HEK293 (cell line): ENCODE measurements at regions not wholly inside any gene's neighbourhood (a gene's known extent, or its start where the extent isn't known, plus 50 kb on each side); places are given as distances from the start of the nearest gene placed in this dataset.

Experiments used
- CTCF ChIA-PET: fragments of 350-600 bp; formaldehyde crosslinking; extraction: SDS; loops from one replicate; lab custom pipeline; 2021; ENCODE audit warnings: antibody characterized with exemption; lab: Yijun Ruan, JAX
- POLR2A ChIA-PET: fragments of 300-600 bp; formaldehyde crosslinking; extraction: SDS; loops from one replicate; lab custom pipeline; 2020; ENCODE audit warnings: antibody characterized with exemption, inconsistent platforms; lab: Yijun Ruan, JAX
- H3K27ac ChIP-seq: fragments of 200-500 bp; sonication (Bioruptor generic); 2 replicates; pipeline ENCODE4 v1.5.1; 2014; ENCODE audit warnings: low read depth, low read length, control low read depth, inconsistent platforms; ENCODE audit errors: extremely low read depth
- H3K36me3 ChIP-seq, 2 experiments: fragments of 200-500 bp in 1 of 2; sonication (Bioruptor generic) in 1 of 2; 1 replicate in 1 of 2; 2 replicates in 1 of 2; pipeline ENCODE4 v1.5.1; 2014 to 2017; ENCODE audit warnings: inconsistent platforms in 2 of 2, low read length in 2 of 2; ENCODE audit not compliant: control insufficient read depth in 2 of 2, insufficient read depth in 1 of 2
- H3K4me1 ChIP-seq: fragments of 200-500 bp; sonication (Bioruptor generic); 2 replicates; pipeline ENCODE4 v1.5.1; 2014; ENCODE audit warnings: mild to moderate bottlenecking, low read length, inconsistent platforms; ENCODE audit not compliant: control insufficient read depth, insufficient read depth
- H3K4me3 ChIP-seq: 2 replicates; pipeline ENCODE4 v1.5.1; 2011; ENCODE audit warnings: low read depth, mild to moderate bottlenecking, control low read depth, low read length, moderate library complexity
- H3K9me3 ChIP-seq: fragments of 200-500 bp; sonication (Bioruptor generic); 2 replicates; pipeline ENCODE4 v1.5.1; 2014; ENCODE audit warnings: low read depth, low read length, inconsistent platforms; ENCODE audit not compliant: control insufficient read depth, insufficient read depth
- IKZF3 ChIP-seq: fragments of 450-650 bp; IDR thresholded peaks from 2 replicates; pipeline ENCODE4 v1.5.0; 2018; ENCODE audit warnings: missing biosample characterization, mild to moderate bottlenecking, missing genetic modification characterization, moderate library complexity
- MZF1 ChIP-seq: fragments of 450-650 bp; formaldehyde crosslinking; IDR thresholded peaks from 2 replicates; pipeline ENCODE4 v1.5.1; 2017; ENCODE audit warnings: missing biosample characterization, missing genetic modification characterization, borderline replicate concordance
- OVOL3 ChIP-seq: fragments of 450-650 bp; formaldehyde crosslinking; IDR thresholded peaks from 2 replicates; pipeline ENCODE4 v1.5.1; 2016; ENCODE audit warnings: missing biosample characterization, missing genetic modification characterization
- PRDM1 ChIP-seq: fragments of 450-650 bp; formaldehyde crosslinking; IDR thresholded peaks from 2 replicates; pipeline ENCODE4; 2016; ENCODE audit warnings: missing biosample characterization, missing genetic modification characterization
- SETDB1 ChIP-seq: IDR thresholded peaks from one replicate; pipeline ENCODE4 v1.6.1; 2017; ENCODE audit warnings: mild to moderate bottlenecking, low read length, moderate library complexity, mixed read lengths; ENCODE audit not compliant: insufficient read length
- WT1 ChIP-seq: fragments of 450-650 bp; formaldehyde crosslinking; IDR thresholded peaks from 2 replicates; pipeline ENCODE4 v1.5.1; 2016; ENCODE audit warnings: missing biosample characterization, missing genetic modification characterization
- ZNF146 ChIP-seq: fragments of 450-650 bp; formaldehyde crosslinking; IDR thresholded peaks from 2 replicates; pipeline ENCODE4 v1.5.1; 2016; ENCODE audit warnings: missing biosample characterization, missing genetic modification characterization
- ZNF16 ChIP-seq: fragments of 450-650 bp; formaldehyde crosslinking; IDR thresholded peaks from 2 replicates; pipeline ENCODE4 v1.5.1; 2016; ENCODE audit warnings: low read depth, missing biosample characterization, missing genetic modification characterization
- ZNF239 ChIP-seq: fragments of 450-650 bp; formaldehyde crosslinking; IDR thresholded peaks from 2 replicates; pipeline ENCODE4 v1.5.1; 2016; ENCODE audit warnings: missing biosample characterization, missing genetic modification characterization
- ZNF248 ChIP-seq: fragments of 450-650 bp; formaldehyde crosslinking; IDR thresholded peaks from 2 replicates; pipeline ENCODE4 v1.5.1; 2017; ENCODE audit warnings: missing biosample characterization, missing genetic modification characterization
- ZNF366 ChIP-seq: fragments of 450-650 bp; formaldehyde crosslinking; conservative IDR thresholded peaks from 2 replicates; pipeline ENCODE4 v1.5.1; 2016; ENCODE audit warnings: missing biosample characterization, missing genetic modification characterization
- ZNF391 ChIP-seq: fragments of 450-650 bp; formaldehyde crosslinking; IDR thresholded peaks from 2 replicates; pipeline ENCODE4 v1.5.1; 2016; ENCODE audit warnings: low read depth, missing biosample characterization, missing genetic modification characterization, borderline replicate concordance
- ZNF433 ChIP-seq: fragments of 450-650 bp; formaldehyde crosslinking; IDR thresholded peaks from 2 replicates; pipeline ENCODE4 v1.5.1; 2016; ENCODE audit warnings: missing biosample characterization, missing genetic modification characterization, low read depth
- ZNF473 ChIP-seq: fragments of 450-650 bp; formaldehyde crosslinking; IDR thresholded peaks from 2 replicates; pipeline ENCODE4 v1.5.1; 2017; ENCODE audit warnings: missing biosample characterization, missing genetic modification characterization
- ZNF549 ChIP-seq: fragments of 450-650 bp; IDR thresholded peaks from 2 replicates; pipeline ENCODE4 v1.5.1; 2018; ENCODE audit warnings: missing biosample characterization, missing genetic modification characterization, mild to moderate bottlenecking, inconsistent platforms, moderate library complexity
- ZNF621 ChIP-seq: fragments of 450-650 bp; formaldehyde crosslinking; IDR thresholded peaks from 2 replicates; pipeline ENCODE4 v1.5.1; 2017; ENCODE audit warnings: missing biosample characterization, missing genetic modification characterization
- ZNF623 ChIP-seq: fragments of 450-650 bp; formaldehyde crosslinking; IDR thresholded peaks from 2 replicates; pipeline ENCODE4 v1.5.1; 2016; ENCODE audit warnings: missing biosample characterization, missing genetic modification characterization
- ZNF660 ChIP-seq: fragments of 450-650 bp; IDR thresholded peaks from 2 replicates; pipeline ENCODE4 v1.5.1; 2018; ENCODE audit warnings: missing biosample characterization, mild to moderate bottlenecking, missing genetic modification characterization
- ZNF670 ChIP-seq: fragments of 450-650 bp; formaldehyde crosslinking; IDR thresholded peaks from 2 replicates; pipeline ENCODE4 v1.5.1; 2016; ENCODE audit warnings: missing biosample characterization, missing genetic modification characterization, low read depth
- ZSCAN23 ChIP-seq: fragments of 450-650 bp; formaldehyde crosslinking; IDR thresholded peaks from 2 replicates; pipeline ENCODE4 v1.5.1; 2016; ENCODE audit warnings: missing biosample characterization, missing genetic modification characterization
- TF ChIP-seq, protein P1 (sequence below): fragments of 450-650 bp; formaldehyde crosslinking; conservative IDR thresholded peaks from 2 replicates; pipeline ENCODE4 v1.5.1; 2016; ENCODE audit warnings: low read depth, missing biosample characterization, missing genetic modification characterization
- TF ChIP-seq, protein P2 (sequence below): fragments of 450-650 bp; formaldehyde crosslinking; IDR thresholded peaks from 2 replicates; pipeline ENCODE4 v1.5.1; 2017; ENCODE audit warnings: missing biosample characterization, missing genetic modification characterization
- TF ChIP-seq, protein P3 (sequence below): fragments of 450-650 bp; formaldehyde crosslinking; IDR thresholded peaks from 2 replicates; pipeline ENCODE4 v1.5.1; 2017; ENCODE audit warnings: missing biosample characterization, missing genetic modification characterization
- TF ChIP-seq, protein P4 (sequence below): fragments of 450-650 bp; formaldehyde crosslinking; IDR thresholded peaks from 2 replicates; pipeline ENCODE4 v1.5.1; 2016; ENCODE audit warnings: missing biosample characterization, missing genetic modification characterization
- TF ChIP-seq, protein P5 (sequence below): fragments of 450-650 bp; formaldehyde crosslinking; conservative IDR thresholded peaks from 2 replicates; pipeline ENCODE4 v1.5.1; 2016; ENCODE audit warnings: low read depth, missing biosample characterization, missing genetic modification characterization

DNA sequence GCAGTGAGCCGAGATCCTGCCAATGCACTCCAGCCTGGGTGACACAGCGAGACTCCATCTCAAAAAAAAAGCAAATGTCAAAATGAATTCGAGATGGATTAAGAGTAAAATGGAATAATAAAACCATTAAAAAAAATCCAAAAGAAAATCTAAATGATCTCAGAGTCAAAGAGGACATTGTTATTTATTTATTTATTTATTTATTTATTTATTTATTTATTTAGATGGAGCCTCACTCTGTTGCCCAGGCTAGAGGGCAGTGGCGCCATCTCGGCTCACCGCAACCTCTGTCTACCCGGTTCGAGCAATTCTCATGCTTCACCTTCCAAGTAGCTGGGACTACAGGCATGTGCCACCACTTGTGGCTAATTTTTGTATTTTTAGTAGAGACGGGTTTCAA, 349.2 kb downstream of the ANKRD30A start (continued):
- TF ChIP-seq, protein P1, sequence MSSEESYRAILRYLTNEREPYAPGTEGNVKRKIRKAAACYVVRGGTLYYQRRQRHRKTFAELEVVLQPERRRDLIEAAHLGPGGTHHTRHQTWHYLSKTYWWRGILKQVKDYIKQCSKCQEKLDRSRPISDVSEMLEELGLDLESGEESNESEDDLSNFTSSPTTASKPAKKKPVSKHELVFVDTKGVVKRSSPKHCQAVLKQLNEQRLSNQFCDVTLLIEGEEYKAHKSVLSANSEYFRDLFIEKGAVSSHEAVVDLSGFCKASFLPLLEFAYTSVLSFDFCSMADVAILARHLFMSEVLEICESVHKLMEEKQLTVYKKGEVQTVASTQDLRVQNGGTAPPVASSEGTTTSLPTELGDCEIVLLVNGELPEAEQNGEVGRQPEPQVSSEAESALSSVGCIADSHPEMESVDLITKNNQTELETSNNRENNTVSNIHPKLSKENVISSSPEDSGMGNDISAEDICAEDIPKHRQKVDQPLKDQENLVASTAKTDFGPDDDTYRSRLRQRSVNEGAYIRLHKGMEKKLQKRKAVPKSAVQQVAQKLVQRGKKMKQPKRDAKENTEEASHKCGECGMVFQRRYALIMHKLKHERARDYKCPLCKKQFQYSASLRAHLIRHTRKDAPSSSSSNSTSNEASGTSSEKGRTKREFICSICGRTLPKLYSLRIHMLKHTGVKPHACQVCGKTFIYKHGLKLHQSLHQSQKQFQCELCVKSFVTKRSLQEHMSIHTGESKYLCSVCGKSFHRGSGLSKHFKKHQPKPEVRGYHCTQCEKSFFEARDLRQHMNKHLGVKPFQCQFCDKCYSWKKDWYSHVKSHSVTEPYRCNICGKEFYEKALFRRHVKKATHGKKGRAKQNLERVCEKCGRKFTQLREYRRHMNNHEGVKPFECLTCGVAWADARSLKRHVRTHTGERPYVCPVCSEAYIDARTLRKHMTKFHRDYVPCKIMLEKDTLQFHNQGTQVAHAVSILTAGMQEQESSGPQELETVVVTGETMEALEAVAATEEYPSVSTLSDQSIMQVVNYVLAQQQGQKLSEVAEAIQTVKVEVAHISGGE: peak; percentile 55; the same call in 1 of the 2 replicates
- TF ChIP-seq ZNF473 (no peak), MZF1 (tag by site-specific recombination) (no peak), ZNF248 (no peak), ZNF433 (no peak), ZNF549 (tag by site-specific recombination) (no peak)
- TF ChIP-seq, protein P2, sequence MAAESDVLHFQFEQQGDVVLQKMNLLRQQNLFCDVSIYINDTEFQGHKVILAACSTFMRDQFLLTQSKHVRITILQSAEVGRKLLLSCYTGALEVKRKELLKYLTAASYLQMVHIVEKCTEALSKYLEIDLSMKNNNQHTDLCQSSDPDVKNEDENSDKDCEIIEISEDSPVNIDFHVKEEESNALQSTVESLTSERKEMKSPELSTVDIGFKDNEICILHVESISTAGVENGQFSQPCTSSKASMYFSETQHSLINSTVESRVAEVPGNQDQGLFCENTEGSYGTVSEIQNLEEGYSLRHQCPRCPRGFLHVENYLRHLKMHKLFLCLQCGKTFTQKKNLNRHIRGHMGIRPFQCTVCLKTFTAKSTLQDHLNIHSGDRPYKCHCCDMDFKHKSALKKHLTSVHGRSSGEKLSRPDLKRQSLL: no peak
- TF ChIP-seq, all 188 proteins: peak for 13

DNA sequence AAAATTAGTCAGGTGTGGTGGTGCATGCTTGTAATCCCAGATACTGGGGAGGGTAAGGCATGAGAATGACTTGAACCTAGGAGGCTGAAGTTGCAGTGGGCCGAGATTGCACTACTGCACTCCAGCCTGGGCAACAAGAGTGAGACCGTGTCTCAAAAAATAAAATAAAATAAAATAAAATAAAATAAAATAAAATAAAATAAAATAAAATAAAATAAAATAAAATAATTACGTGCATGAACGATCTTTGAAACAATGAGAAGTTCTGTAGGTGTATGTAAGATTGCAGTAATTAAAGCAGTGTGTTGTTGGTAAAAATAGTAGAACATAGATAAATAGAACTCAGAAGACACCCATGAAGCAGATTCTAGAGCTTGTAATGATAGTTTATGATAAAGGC, 348.5 kb downstream of the ANKRD30A start:
- TF ChIP-seq IKZF3 (tag by site-specific recombination) (no peak), ZNF623 (tag by site-specific recombination) (no peak), ZSCAN23 (tag by site-specific recombination) (no peak), ZNF670 (tag by site-specific recombination) (no peak), ZNF239 (tag by site-specific recombination) (no peak), ZNF16 (tag by site-specific recombination) (no peak), PRDM1 (tag by site-specific recombination) (no peak), ZNF621 (tag by site-specific recombination) (no peak), OVOL3 (tag by site-specific recombination) (no peak), ZNF391 (no peak), WT1 (no peak), ZNF146 (tag by site-specific recombination) (no peak), ZNF660 (tag by site-specific recombination) (no peak), SETDB1 (no peak), ZNF366 (tag by site-specific recombination) (no peak)
- TF ChIP-seq, protein P3, sequence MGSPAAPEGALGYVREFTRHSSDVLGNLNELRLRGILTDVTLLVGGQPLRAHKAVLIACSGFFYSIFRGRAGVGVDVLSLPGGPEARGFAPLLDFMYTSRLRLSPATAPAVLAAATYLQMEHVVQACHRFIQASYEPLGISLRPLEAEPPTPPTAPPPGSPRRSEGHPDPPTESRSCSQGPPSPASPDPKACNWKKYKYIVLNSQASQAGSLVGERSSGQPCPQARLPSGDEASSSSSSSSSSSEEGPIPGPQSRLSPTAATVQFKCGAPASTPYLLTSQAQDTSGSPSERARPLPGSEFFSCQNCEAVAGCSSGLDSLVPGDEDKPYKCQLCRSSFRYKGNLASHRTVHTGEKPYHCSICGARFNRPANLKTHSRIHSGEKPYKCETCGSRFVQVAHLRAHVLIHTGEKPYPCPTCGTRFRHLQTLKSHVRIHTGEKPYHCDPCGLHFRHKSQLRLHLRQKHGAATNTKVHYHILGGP (tag by site-specific recombination): no peak
- TF ChIP-seq, protein P4, sequence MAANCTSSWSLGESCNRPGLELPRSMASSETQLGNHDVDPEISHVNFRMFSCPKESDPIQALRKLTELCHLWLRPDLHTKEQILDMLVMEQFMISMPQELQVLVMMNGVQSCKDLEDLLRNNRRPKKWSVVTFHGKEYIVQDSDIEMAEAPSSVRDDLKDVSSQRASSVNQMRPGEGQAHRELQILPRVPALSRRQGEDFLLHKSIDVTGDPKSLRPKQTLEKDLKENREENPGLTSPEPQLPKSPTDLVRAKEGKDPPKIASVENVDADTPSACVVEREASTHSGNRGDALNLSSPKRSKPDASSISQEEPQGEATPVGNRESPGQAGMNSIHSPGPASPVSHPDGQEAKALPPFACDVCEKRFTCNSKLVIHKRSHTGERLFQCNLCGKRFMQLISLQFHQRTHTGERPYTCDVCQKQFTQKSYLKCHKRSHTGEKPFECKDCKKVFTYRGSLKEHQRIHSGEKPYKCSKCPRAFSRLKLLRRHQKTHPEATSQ (tag by site-specific recombination): no peak
- TF ChIP-seq, protein P5, sequence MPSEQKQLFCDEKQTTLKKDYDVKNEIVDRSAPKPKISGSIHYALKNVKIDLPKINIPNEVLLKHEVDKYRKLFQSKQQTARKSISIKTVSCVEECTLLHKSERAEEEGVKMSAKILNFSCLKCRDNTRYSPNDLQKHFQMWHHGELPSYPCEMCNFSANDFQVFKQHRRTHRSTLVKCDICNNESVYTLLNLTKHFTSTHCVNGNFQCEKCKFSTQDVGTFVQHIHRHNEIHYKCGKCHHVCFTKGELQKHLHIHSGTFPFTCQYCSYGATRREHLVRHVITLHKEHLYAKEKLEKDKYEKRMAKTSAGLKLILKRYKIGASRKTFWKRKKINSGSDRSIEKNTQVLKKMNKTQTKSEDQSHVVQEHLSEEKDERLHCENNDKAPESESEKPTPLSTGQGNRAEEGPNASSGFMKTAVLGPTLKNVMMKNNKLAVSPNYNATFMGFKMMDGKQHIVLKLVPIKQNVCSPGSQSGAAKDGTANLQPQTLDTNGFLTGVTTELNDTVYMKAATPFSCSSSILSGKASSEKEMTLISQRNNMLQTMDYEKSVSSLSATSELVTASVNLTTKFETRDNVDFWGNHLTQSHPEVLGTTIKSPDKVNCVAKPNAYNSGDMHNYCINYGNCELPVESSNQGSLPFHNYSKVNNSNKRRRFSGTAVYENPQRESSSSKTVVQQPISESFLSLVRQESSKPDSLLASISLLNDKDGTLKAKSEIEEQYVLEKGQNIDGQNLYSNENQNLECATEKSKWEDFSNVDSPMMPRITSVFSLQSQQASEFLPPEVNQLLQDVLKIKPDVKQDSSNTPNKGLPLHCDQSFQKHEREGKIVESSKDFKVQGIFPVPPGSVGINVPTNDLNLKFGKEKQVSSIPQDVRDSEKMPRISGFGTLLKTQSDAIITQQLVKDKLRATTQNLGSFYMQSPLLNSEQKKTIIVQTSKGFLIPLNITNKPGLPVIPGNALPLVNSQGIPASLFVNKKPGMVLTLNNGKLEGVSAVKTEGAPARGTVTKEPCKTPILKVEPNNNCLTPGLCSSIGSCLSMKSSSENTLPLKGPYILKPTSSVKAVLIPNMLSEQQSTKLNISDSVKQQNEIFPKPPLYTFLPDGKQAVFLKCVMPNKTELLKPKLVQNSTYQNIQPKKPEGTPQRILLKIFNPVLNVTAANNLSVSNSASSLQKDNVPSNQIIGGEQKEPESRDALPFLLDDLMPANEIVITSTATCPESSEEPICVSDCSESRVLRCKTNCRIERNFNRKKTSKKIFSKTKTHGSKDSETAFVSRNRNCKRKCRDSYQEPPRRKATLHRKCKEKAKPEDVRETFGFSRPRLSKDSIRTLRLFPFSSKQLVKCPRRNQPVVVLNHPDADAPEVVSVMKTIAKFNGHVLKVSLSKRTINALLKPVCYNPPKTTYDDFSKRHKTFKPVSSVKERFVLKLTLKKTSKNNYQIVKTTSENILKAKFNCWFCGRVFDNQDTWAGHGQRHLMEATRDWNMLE (tag by site-specific recombination): no peak
- H3K9me3 ChIP-seq: no peaks in the 10 kb centered on the region
- H3K4me1 ChIP-seq: no peaks in the 10 kb centered on the region
- POLR2A ChIA-PET: no interaction called here
- CTCF ChIA-PET: no interaction called here
- no peak overlapping the region for H3K4me3 ChIP-seq
- no peak overlapping the region for H3K27ac ChIP-seq
- no peaks in the 10 kb centered on the region for H3K36me3 ChIP-seq
